K562 (cell line): ENCODE measurements at regions not wholly inside any gene's neighbourhood (a gene's known extent, or its start where the extent isn't known, plus 50 kb on each side); places are given as distances from the start of the nearest gene placed in this dataset.

Experiments used
- ATAC-seq: fragments of 200-7000 bp; cut with Tn5 transposase; 3 replicates; pipeline ENCODE4 v1.9.1; 2020; ENCODE audit warnings: moderate library complexity
- BruUV-seq: library from RNA; stranded (reverse); fragments of 400-500 nt; replicated peaks from 2 replicates; lab custom pipeline; 2021; lab: Mats Ljungman, UMichigan
- CTCF ChIA-PET: fragments of 300-600 bp; formaldehyde crosslinking; extraction: SDS; loops from one replicate; lab custom pipeline; 2021; ENCODE audit warnings: low intra/inter-chr PET ratio; lab: Yijun Ruan, JAX
- POLR2A ChIA-PET: fragments of 300-600, 350-650 bp; sonication (Branson Sonifier 250); formaldehyde crosslinking; extraction: SDS; loops from one replicate; lab custom pipeline; 2021; ENCODE audit warnings: antibody characterized with exemption, inconsistent platforms; lab: Yijun Ruan, JAX
- DNase-seq, 4 experiments: peaks; one replicate each; pipeline versions ENCODE4 v3.0.0 to v3.0.0-alpha.2; 2011 to 2018; ENCODE audit warnings: low spot score in 3 of 4, mixed read lengths in 3 of 4; ENCODE audit errors: extremely low read depth in 1 of 4
- FAIRE-seq: peaks from 2 replicates; lab custom pipeline; 2011; peaks lifted over from hg19 to GRCh38; lab: Jason Lieb, UNC
- H2AFZ ChIP-seq: 2 replicates; pipeline ENCODE4 v1.6.0; 2011; ENCODE audit warnings: low read depth, low read length, control low read depth, inconsistent platforms
- H3K27ac ChIP-seq: fragments of 200-600 bp; 3 replicates; pipeline ENCODE4 v1.8.0; 2011; ENCODE audit warnings: low read depth, mild to moderate bottlenecking, control low read depth, inconsistent platforms, low read length, moderate library complexity, mixed read lengths; ENCODE audit errors: extremely low read depth
- H3K27me3 ChIP-seq, 2 experiments: fragments of 300-600 bp in 1 of 2; 2 replicates in 1 of 2; 3 replicates in 1 of 2; pipeline versions ENCODE4 v1.6.0 to v1.8.0; 2011; ENCODE audit warnings: inconsistent platforms in 2 of 2, low read length in 2 of 2, mild to moderate bottlenecking in 1 of 2, mixed read lengths in 1 of 2, moderate library complexity in 1 of 2; ENCODE audit not compliant: control insufficient read depth in 2 of 2, insufficient read depth in 2 of 2
- H3K36me3 ChIP-seq: fragments of 300-600 bp; 3 replicates; pipeline ENCODE4 v1.8.0; 2011; ENCODE audit warnings: mild to moderate bottlenecking, low read length, inconsistent platforms; ENCODE audit not compliant: control insufficient read depth, insufficient read depth
- H3K4me1 ChIP-seq, 2 experiments: fragments of 200-600 bp in 1 of 2; replicated peaks in 1 of 2; 2 replicates in 1 of 2; 3 replicates in 1 of 2; pipeline versions ENCODE4 v1.5.1 to v1.8.0; 2011; ENCODE audit warnings: inconsistent platforms in 2 of 2, low read length in 2 of 2, mild to moderate bottlenecking in 1 of 2, mixed read lengths in 1 of 2, moderate library complexity in 1 of 2; ENCODE audit not compliant: control insufficient read depth in 2 of 2, insufficient read depth in 2 of 2
- H3K4me2 ChIP-seq: 2 replicates; pipeline ENCODE4 v1.6.1; 2011; ENCODE audit warnings: low read length, control low read depth, inconsistent platforms, mixed read lengths; ENCODE audit not compliant: insufficient read depth
- H3K4me3 ChIP-seq: fragments of 200-600 bp; sonication (generic), shearing (Covaris generic); 2 replicates; pipeline ENCODE4 v1.5.1; 2016; ENCODE audit warnings: control low read depth, inconsistent platforms
- H3K79me2 ChIP-seq: fragments of 200-600 bp; 3 replicates; pipeline ENCODE4 v1.8.0; 2011; ENCODE audit warnings: low read length, inconsistent platforms; ENCODE audit not compliant: control insufficient read depth, insufficient read depth
- H3K9ac ChIP-seq, 2 experiments: 2 replicates each; pipeline versions ENCODE4 v1.6.0 to v1.6.1; 2011; ENCODE audit warnings: low read depth in 2 of 2, low read length in 2 of 2, control low read depth in 1 of 2, inconsistent platforms in 1 of 2, mild to moderate bottlenecking in 1 of 2, mixed read lengths in 1 of 2; ENCODE audit not compliant: insufficient read depth in 1 of 2
- H3K9me1 ChIP-seq: one replicate; pipeline ENCODE4 v1.6.0; 2011; ENCODE audit warnings: inconsistent platforms, mild to moderate bottlenecking, low read length, moderate library complexity; ENCODE audit not compliant: control insufficient read depth, insufficient read depth
- H3K9me3 ChIP-seq: replicated peaks from 2 replicates; pipeline ENCODE4 v1.5.1; 2011; ENCODE audit warnings: low read depth, low read length, inconsistent platforms; ENCODE audit not compliant: control insufficient read depth, insufficient read depth
- H4K20me1 ChIP-seq: replicated peaks from 2 replicates; pipeline ENCODE4 v1.6.1; 2011; ENCODE audit warnings: low read length, inconsistent platforms, mixed read lengths; ENCODE audit not compliant: control insufficient read depth, insufficient read depth
- FOSL1 ChIP-seq: fragments of 200-800 bp; sonication (Bioruptor generic); conservative IDR thresholded peaks from 2 replicates; pipeline ENCODE4 v1.6.1; 2016; ENCODE audit warnings: missing genetic modification characterization, missing compliant biosample characterization
- WGBS: fragments of 100-300 bp; shearing (Covaris generic); methylation state at CpG from one replicate; pipeline ENCODE4 v1.1.6; 2016; ENCODE audit warnings: low coverage, mixed read lengths; ENCODE audit not compliant: insufficient coverage; ENCODE audit errors: missing lambda C conversion rate; 5-methylcytosine and 5-hydroxymethylcytosine counted together
- in situ Hi-C: fragments of 300-500 bp; cut with MboI; formaldehyde crosslinking; loops from 4 replicates; pipeline ENCODE4 v1.15.0; 2018; ENCODE audit warnings: inconsistent platforms, mixed read lengths
- intact Hi-C: fragments of 100-400 bp; cut with micrococcal nuclease; formaldehyde crosslinking; loops from 2 replicates; pipeline ENCODE4 v1.14.2; 2022
- TF ChIP-seq, protein P1 (sequence below): fragments of 450-650 bp; IDR thresholded peaks from 2 replicates; pipeline ENCODE4 v1.6.1; 2018; ENCODE audit not compliant: partially characterized antibody

DNA sequence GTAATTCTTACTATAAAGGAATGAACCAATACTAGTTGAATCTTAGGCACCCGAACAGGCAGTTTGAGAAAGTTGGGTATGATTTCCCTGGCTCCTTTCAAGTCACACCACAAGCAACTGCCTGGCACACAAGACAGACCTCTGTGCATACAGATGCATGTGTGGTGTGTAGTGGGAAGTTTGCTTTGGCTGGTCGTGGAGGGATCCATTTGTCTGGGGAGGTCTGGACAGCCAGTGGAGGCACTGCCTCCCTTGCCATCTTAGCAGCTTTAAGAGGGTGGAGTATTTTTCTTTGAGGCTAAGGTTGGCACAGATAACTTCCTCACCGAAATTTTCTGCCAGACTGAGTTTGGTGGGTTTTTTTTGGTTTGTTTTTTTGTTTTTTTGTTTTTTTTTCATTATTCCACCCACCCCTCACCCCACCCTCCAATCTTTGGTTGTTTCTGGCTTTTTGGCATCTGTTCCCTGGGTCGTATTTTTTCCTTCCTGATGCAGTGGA, 97.1 kb downstream of the TMEM212 start:
- Histone ChIP-seq H3K79me2 (no peaks in the 10 kb centered on the region), H3K4me2 (no peak overlapping the region)
- in situ Hi-C loops: no loop called here

More for the DNA sequence above, 97.1 kb downstream of the TMEM212 start:
- Histone ChIP-seq H3K9me3 (no peaks in the 10 kb centered on the region), H4K20me1 (no peaks in the 10 kb centered on the region), H3K4me3 (no peak overlapping the region), H3K27me3 (no peaks in the 10 kb centered on the region), H2AFZ (no peak overlapping the region), H3K27ac (no peak overlapping the region), H3K36me3 (no peaks in the 10 kb centered on the region), H3K9me1 (no peaks in the 10 kb centered on the region), H3K4me1 (peaks cover 4 to 19% of the 10 kb centered on the region in 2 experiments; a peak in 4 of 5 replicates), H3K9ac (no peak overlapping the region)
- FAIRE-seq (no peak), DNase-seq (no peak), ATAC-seq (no peak)
- POLR2A ChIA-PET: no interaction called here
- intact Hi-C loops: no loop called here
- BruUV-seq: no TSS peak
- 21% methylated on average over 4 of the region's 4 CpGs for WGBS
- TF ChIP-seq, protein P1, sequence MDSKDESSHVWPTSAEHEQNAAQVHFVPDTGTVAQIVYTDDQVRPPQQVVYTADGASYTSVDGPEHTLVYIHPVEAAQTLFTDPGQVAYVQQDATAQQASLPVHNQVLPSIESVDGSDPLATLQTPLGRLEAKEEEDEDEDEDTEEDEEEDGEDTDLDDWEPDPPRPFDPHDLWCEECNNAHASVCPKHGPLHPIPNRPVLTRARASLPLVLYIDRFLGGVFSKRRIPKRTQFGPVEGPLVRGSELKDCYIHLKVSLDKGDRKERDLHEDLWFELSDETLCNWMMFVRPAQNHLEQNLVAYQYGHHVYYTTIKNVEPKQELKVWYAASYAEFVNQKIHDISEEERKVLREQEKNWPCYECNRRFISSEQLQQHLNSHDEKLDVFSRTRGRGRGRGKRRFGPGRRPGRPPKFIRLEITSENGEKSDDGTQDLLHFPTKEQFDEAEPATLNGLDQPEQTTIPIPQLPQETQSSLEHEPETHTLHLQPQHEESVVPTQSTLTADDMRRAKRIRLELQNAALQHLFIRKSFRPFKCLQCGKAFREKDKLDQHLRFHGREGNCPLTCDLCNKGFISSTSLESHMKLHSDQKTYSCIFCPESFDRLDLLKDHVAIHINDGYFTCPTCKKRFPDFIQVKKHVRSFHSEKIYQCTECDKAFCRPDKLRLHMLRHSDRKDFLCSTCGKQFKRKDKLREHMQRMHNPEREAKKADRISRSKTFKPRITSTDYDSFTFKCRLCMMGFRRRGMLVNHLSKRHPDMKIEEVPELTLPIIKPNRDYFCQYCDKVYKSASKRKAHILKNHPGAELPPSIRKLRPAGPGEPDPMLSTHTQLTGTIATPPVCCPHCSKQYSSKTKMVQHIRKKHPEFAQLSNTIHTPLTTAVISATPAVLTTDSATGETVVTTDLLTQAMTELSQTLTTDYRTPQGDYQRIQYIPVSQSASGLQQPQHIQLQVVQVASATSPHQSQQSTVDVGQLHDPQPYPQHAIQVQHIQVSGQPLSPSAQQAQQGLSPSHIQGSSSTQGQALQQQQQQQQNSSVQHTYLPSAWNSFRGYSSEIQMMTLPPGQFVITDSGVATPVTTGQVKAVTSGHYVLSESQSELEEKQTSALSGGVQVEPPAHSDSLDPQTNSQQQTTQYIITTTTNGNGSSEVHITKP: peak; percentile 81
- no peak for TF ChIP-seq FOSL1 (tag)
- CTCF ChIA-PET: no interaction called here
